ENCODE measurements at regions not wholly inside any gene's neighbourhood (a gene's known extent, or its start where the extent isn't known, plus 50 kb on each side); places are given as distances from the start of the nearest gene placed in this dataset.

- H3F3A ChIP-seq (ENCODE audit: insufficient read depth, low read depth): no peaks in the 10 kb centered on the region
- TF ChIP-seq EZH2 (IDR thresholded peaks at IDR 0.05; ENCODE audit: low read depth) (no peak), CTCF (conservative IDR thresholded peaks at IDR 0.05) (no peak)
- no peaks in the 10 kb centered on the region for H4K20me1 ChIP-seq (ENCODE audit: insufficient read depth)
- ChIA-PET CTCF (no interaction called here), POLR2A (ENCODE audit: unreplicated experiment) (no interaction called here)
- H3K9me3 ChIP-seq (ENCODE audit: insufficient read depth, low read depth): no peaks in the 10 kb centered on the region
- H3K4me3 ChIP-seq: no peak overlapping the region
- H3K9me2 ChIP-seq (ENCODE audit: insufficient read depth): no peaks in the 10 kb centered on the region
- BruUV-seq (replicated peaks): no TSS peak
- no peak overlapping the region for H3K27ac ChIP-seq
- no peaks in the 10 kb centered on the region for H3K4me1 ChIP-seq (replicated peaks; ENCODE audit: insufficient read depth)
- H3K79me2 ChIP-seq (ENCODE audit: low read depth): no peaks in the 10 kb centered on the region
- no peak overlapping the region for H3K4me2 ChIP-seq
- no peak overlapping the region for H2AFZ ChIP-seq
- intact Hi-C loops (cut with micrococcal nuclease; ENCODE audit: unreplicated experiment): no loop called here
- H3K27me3 ChIP-seq (ENCODE audit: insufficient read depth, low read depth): peaks cover 16% of the 10 kb centered on the region
- no peak for DNase-seq
- no peaks in the 10 kb centered on the region for H3K36me3 ChIP-seq (ENCODE audit: low read depth)
Measured at GRCh38 chr2:176751314-176752227, 461.0 kb upstream of the HNRNPA3 start.

- H4K20me1 ChIP-seq (ENCODE audit: insufficient read depth): no peaks in the 10 kb centered on the region
- no peak for DNase-seq
- no peak overlapping the region for H3K4me2 ChIP-seq
- H3F3A ChIP-seq (ENCODE audit: insufficient read depth, low read depth): no peaks in the 10 kb centered on the region
- intact Hi-C loops (cut with micrococcal nuclease; ENCODE audit: unreplicated experiment): no loop called here
- no TSS peak for BruUV-seq (replicated peaks)
- H3K27me3 ChIP-seq (ENCODE audit: insufficient read depth, low read depth): peaks cover 8% of the 10 kb centered on the region
- POLR2A ChIA-PET (ENCODE audit: unreplicated experiment): no interaction called here
- no peaks in the 10 kb centered on the region for H3K4me1 ChIP-seq (replicated peaks; ENCODE audit: insufficient read depth)
- CTCF ChIA-PET: no interaction called here
- TF ChIP-seq EZH2 (IDR thresholded peaks at IDR 0.05; ENCODE audit: low read depth): no peak
- TF ChIP-seq CTCF (conservative IDR thresholded peaks at IDR 0.05): no peak
- H3K9me2 ChIP-seq (ENCODE audit: insufficient read depth): no peaks in the 10 kb centered on the region
- H3K4me3 ChIP-seq: no peak overlapping the region
- H3K79me2 ChIP-seq (ENCODE audit: low read depth): no peaks in the 10 kb centered on the region
- H3K27ac ChIP-seq: no peak overlapping the region
- H3K9me3 ChIP-seq (ENCODE audit: insufficient read depth, low read depth): no peaks in the 10 kb centered on the region
- H2AFZ ChIP-seq: no peak overlapping the region
- H3K36me3 ChIP-seq (ENCODE audit: low read depth): no peaks in the 10 kb centered on the region
Measured at GRCh38 chr2:176752295-176752694, 460.3 kb upstream of the HNRNPA3 start.

- Histone ChIP-seq H3K9me3 (ENCODE audit: insufficient read depth, low read depth) (no peaks in the 10 kb centered on the region), H3K4me2 (no peak overlapping the region), H3K79me2 (ENCODE audit: low read depth) (no peaks in the 10 kb centered on the region), H3F3A (ENCODE audit: insufficient read depth, low read depth) (no peaks in the 10 kb centered on the region), H3K36me3 (ENCODE audit: low read depth) (no peaks in the 10 kb centered on the region), H2AFZ (no peak overlapping the region), H3K4me1 (replicated peaks; ENCODE audit: insufficient read depth) (no peaks in the 10 kb centered on the region), H3K9me2 (ENCODE audit: insufficient read depth) (no peaks in the 10 kb centered on the region), H4K20me1 (ENCODE audit: insufficient read depth) (no peaks in the 10 kb centered on the region), H3K27me3 (ENCODE audit: insufficient read depth, low read depth) (peaks cover 4% of the 10 kb centered on the region), H3K27ac (no peak overlapping the region), H3K4me3 (no peak overlapping the region)
- DNase-seq: no peak
- TF ChIP-seq EZH2 (IDR thresholded peaks at IDR 0.05; ENCODE audit: low read depth): no peak
- TF ChIP-seq CTCF (conservative IDR thresholded peaks at IDR 0.05): no peak
- intact Hi-C loops (cut with micrococcal nuclease; ENCODE audit: unreplicated experiment): no loop called here
- BruUV-seq (replicated peaks): no TSS peak
- CTCF ChIA-PET: no interaction called here
- POLR2A ChIA-PET (ENCODE audit: unreplicated experiment): interaction anchor here (0.7 kb wide), 1 partner anchor 191 kb away, joined by 3 read pairs; no protein-coding TSS in a partner anchor
Measured at GRCh38 chr2:176753205-176753604, 459.4 kb upstream of the HNRNPA3 start.

Measured in PC-9 (cell line).